A673 (cell line): ENCODE measurements at regions not wholly inside any gene's neighbourhood (a gene's known extent, or its start where the extent isn't known, plus 50 kb on each side); places are given as distances from the start of the nearest gene placed in this dataset.

Source experiments
- BruUV-seq: library from RNA; stranded (reverse); fragments of 400-500 nt; replicated peaks from 2 replicates; lab custom pipeline; 2021; lab: Mats Ljungman, UMichigan
- CTCF ChIA-PET: fragments of 300-600 bp; sonication (Branson Sonifier 250); formaldehyde crosslinking; loops from one replicate; lab custom pipeline; 2022; ENCODE audit warnings: antibody characterized with exemption; lab: Charles Lee
- POLR2A ChIA-PET: fragments of 300-600 bp; sonication (Branson Sonifier 250); formaldehyde crosslinking; loops from one replicate; lab custom pipeline; 2022; ENCODE audit warnings: antibody characterized with exemption; ENCODE audit not compliant: low non-redundant PET; lab: Charles Lee
- DNase-seq: peaks from one replicate; pipeline ENCODE4 v3.0.0-alpha.2; 2015; ENCODE audit warnings: low spot score
- H3K27ac ChIP-seq: fragments of 200-600 bp; sonication (generic); 2 replicates; pipeline ENCODE4 v1.5.1; 2016; ENCODE audit warnings: mixed run types, low read depth, mild to moderate bottlenecking, mixed read lengths, antibody characterized with exemption, low read length; ENCODE audit not compliant: poor library complexity, severe bottlenecking
- H3K27me3 ChIP-seq: fragments of 200-600 bp; sonication (generic); replicated peaks from 2 replicates; pipeline ENCODE4 v1.6.1; 2017; ENCODE audit warnings: mixed run types, low read depth, mild to moderate bottlenecking, mixed read lengths, antibody characterized with exemption, low read length; ENCODE audit not compliant: insufficient read depth, poor library complexity
- H3K36me3 ChIP-seq: fragments of 200-600 bp; sonication (generic); 2 replicates; pipeline ENCODE4 v1.6.1; 2016; ENCODE audit warnings: mixed run types, mild to moderate bottlenecking, mixed read lengths, antibody characterized with exemption, low read length; ENCODE audit not compliant: insufficient read depth, poor library complexity, severe bottlenecking
- H3K4me1 ChIP-seq: fragments of 200-600 bp; sonication (generic); 2 replicates; pipeline ENCODE4 v1.6.1; 2017; ENCODE audit warnings: mixed run types, mild to moderate bottlenecking, mixed read lengths, antibody characterized with exemption, low read length; ENCODE audit not compliant: insufficient read depth, poor library complexity, severe bottlenecking
- H3K4me3 ChIP-seq: fragments of 200-600 bp; sonication (generic); 2 replicates; pipeline ENCODE4 v1.5.1; 2016; ENCODE audit warnings: low read depth, mixed run types, mild to moderate bottlenecking, mixed read lengths, low read length; ENCODE audit not compliant: poor library complexity, severe bottlenecking
- H3K9me3 ChIP-seq: fragments of 200-600 bp; sonication (generic); 2 replicates; pipeline ENCODE4 v1.6.1; 2016; ENCODE audit warnings: mixed run types, low read depth, mild to moderate bottlenecking, mixed read lengths, antibody characterized with exemption, low read length; ENCODE audit not compliant: poor library complexity, severe bottlenecking
- EZH2 ChIP-seq: fragments of 200-600 bp; sonication (generic); IDR thresholded peaks from 2 replicates; pipeline ENCODE4 v1.6.1; 2017; ENCODE audit warnings: borderline replicate concordance, low read depth, mild to moderate bottlenecking, mixed read lengths, antibody characterized with exemption, low read length; ENCODE audit not compliant: poor library complexity, severe bottlenecking
- intact Hi-C: fragments of 100-400 bp; cut with micrococcal nuclease; formaldehyde crosslinking; loops from one replicate; pipeline ENCODE4 v1.10.0; 2022; ENCODE audit not compliant: unreplicated experiment
- TF ChIP-seq, protein P1 (sequence below): fragments of 300-800, 200-600 bp; sonication (generic); conservative IDR thresholded peaks from 2 replicates; pipeline ENCODE4 v1.5.1; 2017; ENCODE audit warnings: low read depth, mild to moderate bottlenecking, antibody characterized with exemption, low read length, moderate library complexity, mixed read lengths

DNA sequence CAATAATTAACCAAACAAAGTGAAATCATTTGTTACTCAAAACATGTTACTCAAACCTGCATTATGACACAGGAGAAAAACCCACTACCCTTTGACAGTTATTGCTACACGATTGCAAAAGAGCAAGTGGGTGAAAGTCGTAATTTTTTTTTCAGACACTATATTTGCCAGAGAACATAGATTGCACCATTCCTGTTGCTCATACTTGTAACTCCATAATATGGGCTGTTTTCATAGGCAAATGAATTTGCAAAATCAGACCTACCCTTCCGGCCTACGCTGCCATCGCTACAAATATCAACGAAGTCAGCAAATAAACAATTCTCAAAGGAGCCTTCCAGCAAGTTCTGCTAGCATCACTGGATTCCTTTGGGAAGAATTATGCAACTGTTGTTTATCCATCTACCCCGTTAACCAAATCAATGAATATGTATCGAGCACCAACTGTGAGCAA, 396.5 kb downstream of the IRS2 start:
- no peaks in the 10 kb centered on the region for H3K9me3 ChIP-seq
- ChIA-PET CTCF (no interaction called here), POLR2A (no interaction called here)
- intact Hi-C loops, result no loop called here
- BruUV-seq, result no TSS peak
- no peak for DNase-seq
- no peaks in the 10 kb centered on the region for H3K36me3 ChIP-seq
- no peak overlapping the region for H3K4me3 ChIP-seq
- TF ChIP-seq EZH2, result no peak
- TF ChIP-seq, protein P1, sequence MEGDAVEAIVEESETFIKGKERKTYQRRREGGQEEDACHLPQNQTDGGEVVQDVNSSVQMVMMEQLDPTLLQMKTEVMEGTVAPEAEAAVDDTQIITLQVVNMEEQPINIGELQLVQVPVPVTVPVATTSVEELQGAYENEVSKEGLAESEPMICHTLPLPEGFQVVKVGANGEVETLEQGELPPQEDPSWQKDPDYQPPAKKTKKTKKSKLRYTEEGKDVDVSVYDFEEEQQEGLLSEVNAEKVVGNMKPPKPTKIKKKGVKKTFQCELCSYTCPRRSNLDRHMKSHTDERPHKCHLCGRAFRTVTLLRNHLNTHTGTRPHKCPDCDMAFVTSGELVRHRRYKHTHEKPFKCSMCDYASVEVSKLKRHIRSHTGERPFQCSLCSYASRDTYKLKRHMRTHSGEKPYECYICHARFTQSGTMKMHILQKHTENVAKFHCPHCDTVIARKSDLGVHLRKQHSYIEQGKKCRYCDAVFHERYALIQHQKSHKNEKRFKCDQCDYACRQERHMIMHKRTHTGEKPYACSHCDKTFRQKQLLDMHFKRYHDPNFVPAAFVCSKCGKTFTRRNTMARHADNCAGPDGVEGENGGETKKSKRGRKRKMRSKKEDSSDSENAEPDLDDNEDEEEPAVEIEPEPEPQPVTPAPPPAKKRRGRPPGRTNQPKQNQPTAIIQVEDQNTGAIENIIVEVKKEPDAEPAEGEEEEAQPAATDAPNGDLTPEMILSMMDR, result no peak
- peaks cover 5% of the 10 kb centered on the region for H3K4me1 ChIP-seq
- H3K27me3 ChIP-seq, result no peaks in the 10 kb centered on the region
- H3K27ac ChIP-seq, result no peak overlapping the region

DNA sequence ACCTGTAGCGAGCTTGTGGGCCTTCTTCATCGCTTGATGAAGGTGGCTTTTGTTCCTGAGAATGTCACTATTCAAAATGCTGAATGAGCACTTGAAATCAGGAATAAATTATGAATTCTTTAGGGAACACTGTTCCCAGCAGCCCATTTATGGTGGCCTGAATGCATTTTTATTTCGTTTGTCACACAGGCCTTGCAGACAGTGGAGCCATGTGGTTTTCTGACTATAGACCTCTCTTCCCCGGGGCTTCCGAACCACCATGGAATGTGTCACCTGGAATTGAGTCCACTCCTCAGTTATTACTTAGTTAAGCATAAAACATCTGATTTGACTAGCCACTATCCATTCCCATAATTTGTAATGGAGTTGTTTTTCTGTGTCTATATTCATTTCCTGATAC, 396.9 kb downstream of the IRS2 start:
- Histone ChIP-seq H3K4me3 (no peak overlapping the region), H3K36me3 (no peaks in the 10 kb centered on the region), H3K9me3 (no peaks in the 10 kb centered on the region), H3K4me1 (peaks cover 5% of the 10 kb centered on the region), H3K27me3 (no peaks in the 10 kb centered on the region), H3K27ac (no peak overlapping the region)
- ChIA-PET POLR2A (no interaction called here), CTCF (no interaction called here)
- TF ChIP-seq EZH2, result no peak
- TF ChIP-seq, protein P1, result no peak
- BruUV-seq, result no TSS peak
- intact Hi-C loops, result no loop called here
- no peak for DNase-seq

DNA sequence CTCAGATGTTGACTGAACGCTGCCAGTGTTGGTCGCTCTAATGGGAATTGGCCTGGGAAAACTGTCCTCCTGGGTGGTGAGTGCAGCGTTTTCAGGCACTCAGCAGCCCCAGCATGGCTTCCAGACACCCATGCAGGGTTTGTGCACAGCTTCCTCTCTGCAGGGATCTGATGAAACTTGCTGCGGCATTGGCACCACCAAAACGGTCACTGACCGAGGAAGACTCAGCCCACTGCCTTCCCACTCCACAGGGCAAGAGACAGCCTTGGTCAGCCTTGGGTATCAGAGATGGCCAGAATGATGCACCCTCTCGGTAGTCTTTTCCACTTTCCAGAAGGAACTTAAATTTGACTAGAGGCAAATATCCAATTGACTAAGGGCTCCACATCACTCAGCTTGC, 398.9 kb downstream of the IRS2 start:
- ChIA-PET POLR2A (no interaction called here), CTCF (no interaction called here)

More for the DNA sequence above, 398.9 kb downstream of the IRS2 start:
- Histone ChIP-seq H3K4me1 (peaks cover 5% of the 10 kb centered on the region), H3K36me3 (no peaks in the 10 kb centered on the region), H3K27me3 (no peaks in the 10 kb centered on the region), H3K9me3 (no peaks in the 10 kb centered on the region), H3K27ac (no peak overlapping the region), H3K4me3 (no peak overlapping the region)
- DNase-seq, result no peak
- intact Hi-C loops, result no loop called here
- TF ChIP-seq, protein P1, result no peak
- TF ChIP-seq EZH2, result no peak
- no TSS peak for BruUV-seq
